ENCODE measurements at regions not wholly inside any gene's neighbourhood (a gene's known extent, or its start where the extent isn't known, plus 50 kb on each side); places are given as distances from the start of the nearest gene placed in this dataset.

GRCh38 chr2:181384923-181385322 is 72.3 kb upstream of the ITGA4 start:
- TF ChIP-seq EZH2phosphoT487 (IDR thresholded peaks at IDR 0.05) (no peak), CTCF (IDR thresholded peaks at IDR 0.05) (no peak)

All from neural progenitor cell (in vitro differentiated cells).